H1 (cell line): ENCODE measurements at regions not wholly inside any gene's neighbourhood (a gene's known extent, or its start where the extent isn't known, plus 50 kb on each side); places are given as distances from the start of the nearest gene placed in this dataset.

Experiments used
- CTCF ChIA-PET: fragments of 300-600 bp; sonication (Branson Sonifier 250); formaldehyde crosslinking; loops from one replicate; lab custom pipeline; 2021; ENCODE audit not compliant: partially characterized antibody; lab: Charles Lee
- POLR2A ChIA-PET: fragments of 300-600 bp; sonication (Branson Sonifier 250); formaldehyde crosslinking; loops from one replicate; lab custom pipeline; 2021; ENCODE audit warnings: inconsistent platforms; ENCODE audit not compliant: partially characterized antibody; lab: Charles Lee
- DNase-seq, 2 experiments: peaks; one replicate each; pipeline versions ENCODE4 v3.0.0 to v3.0.0-alpha.2; 2010 to 2022; ENCODE audit warnings: low spot score in 2 of 2, low read depth in 1 of 2, mixed read lengths in 1 of 2
- FAIRE-seq: peaks from 2 replicates; lab custom pipeline; 2011; peaks lifted over from hg19 to GRCh38; lab: Jason Lieb, UNC
- H2AFZ ChIP-seq: 2 replicates; pipeline ENCODE4 v1.8.1; 2012; ENCODE audit warnings: low read length, inconsistent platforms
- H2AK5ac ChIP-seq: 2 replicates; pipeline ENCODE4 v1.6.1; 2013; ENCODE audit warnings: low read depth, low read length
- H2BK120ac ChIP-seq: replicated peaks from 2 replicates; pipeline ENCODE3; 2013; ENCODE audit warnings: low read depth, low read length, inconsistent platforms
- H2BK12ac ChIP-seq: 2 replicates; pipeline ENCODE4 v1.6.1; 2013; ENCODE audit warnings: low read depth, low read length
- H2BK15ac ChIP-seq: 2 replicates; pipeline ENCODE4 v1.6.1; 2013; ENCODE audit warnings: low read length
- H2BK20ac ChIP-seq: 2 replicates; pipeline ENCODE4 v1.6.1; 2013; ENCODE audit warnings: low read length
- H2BK5ac ChIP-seq: 2 replicates; pipeline ENCODE4 v1.6.1; 2013; ENCODE audit warnings: low read depth, low read length
- H3K14ac ChIP-seq: 2 replicates; pipeline ENCODE4 v1.6.1; 2013; ENCODE audit warnings: inconsistent platforms; ENCODE audit not compliant: insufficient read length
- H3K18ac ChIP-seq: 2 replicates; pipeline ENCODE4 v1.6.1; 2013; ENCODE audit warnings: low read length; ENCODE audit errors: extremely low read depth
- H3K23ac ChIP-seq: 2 replicates; pipeline ENCODE4 v1.6.1; 2013; ENCODE audit warnings: inconsistent platforms; ENCODE audit not compliant: insufficient read length
- H3K23me2 ChIP-seq: 2 replicates; pipeline ENCODE4 v1.6.1; 2013; ENCODE audit warnings: low read depth, low read length
- H3K27ac ChIP-seq: 2 replicates; pipeline ENCODE4 v1.6.1; 2011; ENCODE audit warnings: low read depth, low read length, inconsistent platforms
- H3K27me3 ChIP-seq, 4 experiments: replicated peaks in 1 of 4; 1 replicate in 1 of 4; 2 replicates in 3 of 4; pipeline versions ENCODE4 v1.6.1 to v1.8.1; 2011 to 2013; ENCODE audit warnings: low read length in 3 of 4, mild to moderate bottlenecking in 3 of 4, inconsistent platforms in 2 of 4, mixed read lengths in 2 of 4, moderate library complexity in 1 of 4; ENCODE audit not compliant: control insufficient read depth in 3 of 4, insufficient read depth in 3 of 4; ENCODE audit errors: extremely low read depth in 1 of 4
- H3K36me3 ChIP-seq, 4 experiments: 2 replicates each; pipeline versions ENCODE4 v1.6.1 to v1.8.1; 2011 to 2013; ENCODE audit warnings: mild to moderate bottlenecking in 4 of 4, low read length in 3 of 4, moderate library complexity in 2 of 4, control low read depth in 1 of 4, inconsistent platforms in 1 of 4; ENCODE audit not compliant: insufficient read depth in 4 of 4, control insufficient read depth in 2 of 4
- H3K4ac ChIP-seq: replicated peaks from 2 replicates; pipeline ENCODE3; 2013; ENCODE audit warnings: low read length, low read depth, mixed read lengths, inconsistent platforms; ENCODE audit not compliant: insufficient read length
- H3K4me1 ChIP-seq, 4 experiments: replicated peaks in 1 of 4; 1 replicate in 1 of 4; 2 replicates in 3 of 4; pipeline versions ENCODE4 v1.6.1 to v1.8.1; 2011 to 2013; ENCODE audit warnings: low read length in 3 of 4, inconsistent platforms in 2 of 4, mixed read lengths in 1 of 4; ENCODE audit not compliant: insufficient read depth in 4 of 4, control insufficient read depth in 3 of 4
- H3K4me2 ChIP-seq, 2 experiments: 2 replicates each; pipeline versions ENCODE4 v1.6.1 to v1.8.1; 2011 to 2013; ENCODE audit warnings: low read depth in 2 of 2, low read length in 2 of 2, control low read depth in 1 of 2, inconsistent platforms in 1 of 2, mild to moderate bottlenecking in 1 of 2; ENCODE audit not compliant: insufficient read depth in 1 of 2
- H3K4me3 ChIP-seq, 4 experiments: fragments of 200-600, 300-600 bp in 1 of 4; sonication (generic), shearing (Covaris generic), sonication (Bioruptor Twin) in 1 of 4; 2 replicates each; pipeline versions ENCODE4 v1.5.1 to v1.8.1; 2011 to 2016; ENCODE audit warnings: low read length in 4 of 4, low read depth in 3 of 4, control low read depth in 2 of 4, inconsistent platforms in 2 of 4, mild to moderate bottlenecking in 2 of 4, mixed read lengths in 1 of 4, moderate library complexity in 1 of 4; ENCODE audit not compliant: insufficient read depth in 2 of 4; ENCODE audit errors: extremely low read depth in 1 of 4
- H3K56ac ChIP-seq: replicated peaks from 2 replicates; pipeline ENCODE3; 2013; ENCODE audit warnings: low read depth, mild to moderate bottlenecking, mixed read lengths, low read length, inconsistent platforms; ENCODE audit not compliant: insufficient read length
- H3K79me1 ChIP-seq: 2 replicates; pipeline ENCODE4 v1.6.1; 2013; ENCODE audit warnings: low read depth, low read length, control low read depth
- H3K79me2 ChIP-seq, 2 experiments: 2 replicates each; pipeline versions ENCODE4 v1.6.1 to v1.8.1; 2012 to 2013; ENCODE audit warnings: low read length in 2 of 2, mild to moderate bottlenecking in 2 of 2, inconsistent platforms in 1 of 2; ENCODE audit not compliant: insufficient read depth in 2 of 2, control insufficient read depth in 1 of 2
- H3K9ac ChIP-seq, 4 experiments: replicated peaks in 1 of 4; 1 replicate in 1 of 4; 2 replicates in 3 of 4; pipeline versions ENCODE4 v1.6.1 to v1.8.1; 2011 to 2013; ENCODE audit warnings: low read depth in 3 of 4, low read length in 3 of 4, control low read depth in 2 of 4, mild to moderate bottlenecking in 2 of 4, moderate library complexity in 2 of 4, inconsistent platforms in 1 of 4; ENCODE audit errors: extremely low read depth in 1 of 4
- H3K9me3 ChIP-seq, 2 experiments: 2 replicates each; pipeline versions ENCODE4 v1.6.1 to v1.8.1; 2012 to 2013; ENCODE audit warnings: mild to moderate bottlenecking in 2 of 2, moderate library complexity in 2 of 2, control low read depth in 1 of 2, inconsistent platforms in 1 of 2, low read depth in 1 of 2, low read length in 1 of 2, mixed read lengths in 1 of 2; ENCODE audit not compliant: insufficient read depth in 2 of 2
- H4K20me1 ChIP-seq, 2 experiments: replicated peaks in 1 of 2; 2 replicates each; pipeline versions ENCODE3 to v1.8.1; 2011 to 2013; ENCODE audit warnings: inconsistent platforms in 2 of 2, low read length in 2 of 2, mild to moderate bottlenecking in 1 of 2; ENCODE audit not compliant: insufficient read depth in 2 of 2, control insufficient read depth in 1 of 2
- H4K5ac ChIP-seq: 2 replicates; pipeline ENCODE4 v1.6.1; 2013; ENCODE audit warnings: low read length, low read depth, mixed read lengths, inconsistent platforms; ENCODE audit not compliant: insufficient read length
- H4K8ac ChIP-seq: 2 replicates; pipeline ENCODE4 v1.8.0; 2013; ENCODE audit warnings: mild to moderate bottlenecking, moderate library complexity, low read length, inconsistent platforms; ENCODE audit not compliant: insufficient read depth; ENCODE audit errors: extremely low read depth
- H4K91ac ChIP-seq: replicated peaks from 2 replicates; pipeline ENCODE3; 2013; ENCODE audit warnings: low read length, mixed read lengths, inconsistent platforms; ENCODE audit not compliant: insufficient read length
- BACH1 ChIP-seq: IDR thresholded peaks from 2 replicates; pipeline ENCODE4 v1.6.1; 2012; ENCODE audit warnings: low read length, improper control_type of control experiment
- CEBPB ChIP-seq: IDR thresholded peaks from 2 replicates; pipeline ENCODE4 v1.6.1; 2012; ENCODE audit warnings: low read depth, low read length
- CREB1 ChIP-seq: IDR thresholded peaks from 2 replicates; pipeline ENCODE4 v1.6.1; 2012; ENCODE audit warnings: inconsistent platforms
- EP300 ChIP-seq, 2 experiments: IDR thresholded peaks; 1 replicate in 1 of 2; 2 replicates in 1 of 2; pipeline ENCODE4 v1.6.1; 2011 to 2012; ENCODE audit warnings: low read depth in 2 of 2, low read length in 2 of 2, mild to moderate bottlenecking in 2 of 2, borderline replicate concordance in 1 of 2, inconsistent platforms in 1 of 2, moderate library complexity in 1 of 2
- NRF1 ChIP-seq: IDR thresholded peaks from 2 replicates; pipeline ENCODE4 v1.6.1; 2011; ENCODE audit warnings: mild to moderate bottlenecking, low read depth, low read length, improper control_type of control experiment
- RXRA ChIP-seq: IDR thresholded peaks from 2 replicates; pipeline ENCODE4 v1.6.1; 2011; ENCODE audit warnings: low read depth, mild to moderate bottlenecking, low read length, moderate library complexity; ENCODE audit not compliant: insufficient read depth
- YY1 ChIP-seq: IDR thresholded peaks from 2 replicates; pipeline ENCODE4 v1.6.1; 2011; ENCODE audit warnings: low read depth, mild to moderate bottlenecking, low read length
- WGBS, 2 experiments: shearing (Covaris generic) in 1 of 2; methylation state at CpG; one replicate each; pipeline versions ENCODE4 v1.1.6 to v1.1.7; 2013 to 2015; ENCODE audit warnings: low lambda C conversion rate in 2 of 2, mixed read lengths in 2 of 2, inconsistent platforms in 1 of 2, low coverage in 1 of 2, missing lambda C conversion rate in 1 of 2; ENCODE audit not compliant: insufficient replicate concordance in 2 of 2, insufficient coverage in 1 of 2, insufficient read length in 1 of 2; ENCODE audit errors: extremely low coverage in 1 of 2, missing lambda C conversion rate in 1 of 2; 5-methylcytosine and 5-hydroxymethylcytosine counted together

- Histone ChIP-seq H2BK120ac (no peak overlapping the region), H3K79me1 (no peaks in the 10 kb centered on the region), H3K27me3 (no peaks in the 10 kb centered on the region), H4K20me1 (no peaks in the 10 kb centered on the region), H3K9ac (no peak overlapping the region), H3K79me2 (no peaks in the 10 kb centered on the region), H2BK5ac (no peak overlapping the region), H4K91ac (no peak overlapping the region), H2BK12ac (no peak overlapping the region), H3K4me2 (no peak overlapping the region), H2BK15ac (no peak overlapping the region), H4K5ac (no peak overlapping the region), H3K4me3 (no peak overlapping the region), H3K56ac (no peak overlapping the region), H3K4ac (no peak overlapping the region), H3K36me3 (no peaks in the 10 kb centered on the region), H2BK20ac (no peak overlapping the region), H3K23ac (no peak overlapping the region), H3K4me1 (no peaks in the 10 kb centered on the region), H3K14ac (no peak overlapping the region), H4K8ac (no peak overlapping the region), H3K27ac (no peak overlapping the region), H3K23me2 (no peaks in the 10 kb centered on the region), H2AFZ (no peak overlapping the region), H3K18ac (no peak overlapping the region), H3K9me3 (no peaks in the 10 kb centered on the region), H2AK5ac (no peak overlapping the region)
- FAIRE-seq (no peak), DNase-seq (no peak)
- CTCF ChIA-PET = interaction anchor here (0.6 kb wide), 1 partner anchor 476 kb away, joined by 3 read pairs; no protein-coding TSS in a partner anchor
- WGBS, 2 experiments = 85% methylated on average over 3 of the region's 3 CpGs; no CpG with 5 or more reads in 1 of the 2 experiments
- TF ChIP-seq CREB1 = no peak
- TF ChIP-seq BACH1 = no peak
- TF ChIP-seq YY1 = no peak
- no peak for TF ChIP-seq EP300 (IDR thresholded peaks at IDR 0.05; ENCODE audit: borderline replicate concordance in 1 of 2, low read depth in 2 of 2, low read length in 2 of 2)
- no peak for TF ChIP-seq NRF1
- TF ChIP-seq CEBPB = no peak
- TF ChIP-seq RXRA = no peak
- POLR2A ChIA-PET = no interaction called here
These were observed 415.1 kb upstream of the LRRTM1 start for GRCh38 chr2:80719607-80720006.
